ENCODE measurements at regions not wholly inside any gene's neighbourhood (a gene's known extent, or its start where the extent isn't known, plus 50 kb on each side); places are given as distances from the start of the nearest gene placed in this dataset.

DNA sequence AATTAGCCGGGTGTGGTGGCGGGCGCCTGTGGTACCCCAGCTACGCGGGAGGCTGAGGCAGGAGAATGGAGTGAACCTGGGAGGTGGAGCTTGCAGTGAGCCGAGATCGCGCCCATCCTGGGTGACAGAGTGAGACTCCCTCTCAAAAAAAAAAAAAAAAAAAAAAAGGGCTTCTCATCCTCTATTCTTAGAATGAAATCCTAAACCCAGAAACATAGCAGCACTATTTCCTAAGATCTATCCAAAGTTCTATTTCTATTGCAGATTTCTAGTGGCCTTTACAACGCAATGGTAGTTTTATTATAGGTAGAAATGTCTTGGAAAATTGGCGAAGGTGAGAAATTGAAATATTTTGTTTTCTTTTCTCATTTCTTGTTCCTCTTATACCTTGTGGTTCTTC, 501.0 kb upstream of the SETBP1 start:
- TF ChIP-seq EZH2 (IDR thresholded peaks at IDR 0.05; ENCODE audit: insufficient read depth, poor library complexity, severe bottlenecking) (no peak), EZH2phosphoT487 (IDR thresholded peaks at IDR 0.05; ENCODE audit: insufficient read depth, low read depth) (no peak)
